ENCODE measurements at regions not wholly inside any gene's neighbourhood (a gene's known extent, or its start where the extent isn't known, plus 50 kb on each side); places are given as distances from the start of the nearest gene placed in this dataset.

- H3K23ac ChIP-seq (ENCODE audit: low read depth, low read length) = no peak overlapping the region
- no peak overlapping the region for H3K27ac ChIP-seq (ENCODE audit: insufficient read depth, low read length)
- intact Hi-C loops (cut with micrococcal nuclease) (no loop called here), in situ Hi-C loops (cut with MboI; ENCODE audit: low sequenced_read_pairs) (no loop called here), dilution Hi-C loops (cut with HindIII; ENCODE audit: low sequenced_read_pairs, unreplicated experiment) (no loop called here)
- H3K36me3 ChIP-seq (ENCODE audit: control insufficient read depth, insufficient read depth, low read length) = no peaks in the 10 kb centered on the region
- H4K20me1 ChIP-seq (ENCODE audit: insufficient read depth, low read length) = no peaks in the 10 kb centered on the region
- H2BK15ac ChIP-seq (ENCODE audit: low read depth, low read length) = no peak overlapping the region
- H3K27me3 ChIP-seq (ENCODE audit: control insufficient read depth, insufficient read depth, low read length) = no peaks in the 10 kb centered on the region
- H2BK5ac ChIP-seq (ENCODE audit: low read depth, low read length, poor library complexity, severe bottlenecking) = no peak overlapping the region
- no peak overlapping the region for H3K56ac ChIP-seq (ENCODE audit: extremely low read depth, insufficient read depth, low read length)
- no peak overlapping the region for H3K18ac ChIP-seq (ENCODE audit: low read depth, low read length)
- H2AK9ac ChIP-seq (replicated peaks; ENCODE audit: low read depth, low read length, poor library complexity) = no peak overlapping the region
- no peak overlapping the region for H3K4me2 ChIP-seq (ENCODE audit: low read depth, low read length)
- DNase-seq (no peak), ATAC-seq (ENCODE audit: low read depth) (no peak)
- no peaks in the 10 kb centered on the region for H3K4me1 ChIP-seq (ENCODE audit: control insufficient read depth, insufficient read depth, low read length)
- no peak overlapping the region for H2AK5ac ChIP-seq (ENCODE audit: low read depth, low read length)
- WGBS, 2 experiments (ENCODE audit: extremely low coverage in 2 of 2, insufficient read length in 1 of 2) = 17% methylated on average over 1 of the region's 2 CpGs; no CpG with 5 or more reads in 1 of the 2 experiments
- H4K5ac ChIP-seq (ENCODE audit: low read depth, low read length) = no peak overlapping the region
- ChIA-PET POLR2A (ENCODE audit: unreplicated experiment) (no interaction called here), CTCF (no interaction called here)
- no peak overlapping the region for H3K4ac ChIP-seq (ENCODE audit: low read depth, low read length)
- TF ChIP-seq BHLHE40 (IDR thresholded peaks at IDR 0.05; ENCODE audit: low read depth, low read length) = no peak
- TF ChIP-seq CHD1 (IDR thresholded peaks at IDR 0.05; ENCODE audit: low read depth, low read length) = no peak
- BruUV-seq (replicated peaks) = no TSS peak
- H4K91ac ChIP-seq (ENCODE audit: insufficient read depth, low read depth, low read length) = no peak overlapping the region
- H2BK20ac ChIP-seq (ENCODE audit: low read depth, low read length) = no peak overlapping the region
- no peak overlapping the region for H4K8ac ChIP-seq (ENCODE audit: low read depth in 2 of 2, low read length in 2 of 2)
- H3K9ac ChIP-seq (ENCODE audit: low read depth, low read length) = no peak overlapping the region
- H3K9me3 ChIP-seq (ENCODE audit: control insufficient read depth, insufficient read depth, low read length) = peaks cover 3% of the 10 kb centered on the region
- H3K79me1 ChIP-seq (ENCODE audit: low read depth in 1 of 2, low read length in 2 of 2) = no peaks in the 10 kb centered on the region
- no peak overlapping the region for H3K14ac ChIP-seq (replicated peaks; ENCODE audit: low read depth, low read length)
- H3K4me3 ChIP-seq (ENCODE audit: insufficient read depth, low read depth, low read length) = no peak overlapping the region
- H2BK120ac ChIP-seq (ENCODE audit: low read depth, low read length) = no peak overlapping the region
- no peaks in the 10 kb centered on the region for H3K9me1 ChIP-seq (ENCODE audit: insufficient read depth, low read length)
- no peak overlapping the region for H2AFZ ChIP-seq (replicated peaks; ENCODE audit: low read length, poor library complexity)
These were observed 1105.8 kb downstream of the GATA3 start for GRCh38 chr10:9160275-9160674.

Measured in IMR-90 (cell line).